ENCODE measurements at regions not wholly inside any gene's neighbourhood (a gene's known extent, or its start where the extent isn't known, plus 50 kb on each side); places are given as distances from the start of the nearest gene placed in this dataset.

DNA sequence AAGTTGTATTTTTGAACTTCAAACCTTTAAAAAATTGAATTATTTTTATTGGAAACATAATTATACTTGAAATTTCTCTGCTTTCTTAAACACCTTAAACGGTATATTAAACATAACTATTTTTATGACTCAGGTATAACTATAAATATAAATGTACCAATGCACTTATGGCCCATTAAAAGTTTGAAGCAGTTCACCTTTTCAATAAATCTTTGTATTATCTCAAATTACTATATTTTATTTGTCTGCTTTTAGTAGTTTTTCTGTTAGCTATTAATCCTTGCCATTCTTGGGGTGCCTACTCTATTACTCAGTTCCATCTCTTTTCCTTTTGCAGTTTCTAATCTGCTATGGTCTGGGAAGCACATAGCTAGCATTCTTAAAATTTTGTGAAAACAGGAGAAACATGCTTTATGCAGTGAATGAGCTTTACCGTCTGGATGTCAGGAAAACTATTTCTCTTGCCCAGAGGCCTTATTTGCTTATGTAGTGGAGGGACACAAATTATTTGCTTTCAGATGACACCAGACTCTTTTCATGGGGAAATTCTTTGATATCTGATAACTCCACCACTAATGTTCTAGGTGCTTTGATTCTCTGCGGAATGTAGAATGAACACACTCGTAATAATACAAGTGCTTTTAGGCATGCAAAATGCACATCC lies 378.9 kb upstream of the CITED2 start:
- Mint-ChIP-seq H3K4me3 (no peak overlapping the region), H3K9me3 (ENCODE audit: low read depth) (no peaks in the 10 kb centered on the region), H3K27ac (no peak overlapping the region), H3K27me3 (peaks cover 2% of the 10 kb centered on the region), H3K4me1 (no peaks in the 10 kb centered on the region), H3K36me3 (ENCODE audit: low read depth) (no peaks in the 10 kb centered on the region)
- CTCF ChIA-PET, result interaction anchor here (0.6 to 2.7 kb wide), 2 partner anchors 11 to 24 kb away, joined by 3 to 8 read pairs; no protein-coding TSS in a partner anchor
- ATAC-seq (no peak), DNase-seq (no peak)
- intact Hi-C loops (cut with DNase I, micrococcal nuclease), result no loop called here
- POLR2A ChIA-PET, result no interaction called here

DNA sequence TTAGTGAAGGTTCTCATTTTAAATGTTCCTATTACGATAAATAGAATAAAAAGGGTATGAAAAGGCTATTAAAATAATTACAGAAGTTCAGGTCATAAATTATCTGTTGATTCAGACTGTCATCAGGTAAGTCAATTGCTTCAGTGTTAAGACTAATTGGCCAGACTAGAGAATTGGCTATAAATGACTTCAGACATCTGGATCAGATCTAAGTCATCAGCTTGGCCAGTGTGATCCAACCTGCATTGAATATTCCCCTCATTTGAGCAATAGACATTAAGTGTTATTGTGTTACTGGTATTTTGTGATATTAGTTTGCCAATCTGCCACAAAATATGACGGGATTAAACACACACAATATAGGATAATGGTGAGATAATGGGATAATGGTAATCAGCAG lies 377.6 kb upstream of the CITED2 start:
- CTCF ChIA-PET, result interaction anchor here (2.7 kb wide), 1 partner anchor 13 kb away, joined by 8 read pairs; no protein-coding TSS in a partner anchor
- POLR2A ChIA-PET, result no interaction called here
- Mint-ChIP-seq H3K4me1 (no peaks in the 10 kb centered on the region), H3K36me3 (ENCODE audit: low read depth) (no peaks in the 10 kb centered on the region), H3K27me3 (no peaks in the 10 kb centered on the region), H3K9me3 (ENCODE audit: low read depth) (no peaks in the 10 kb centered on the region), H3K27ac (no peak overlapping the region), H3K4me3 (no peak overlapping the region)
- no peak for DNase-seq
- no peak for ATAC-seq
- intact Hi-C loops (cut with DNase I, micrococcal nuclease), result no loop called here

DNA sequence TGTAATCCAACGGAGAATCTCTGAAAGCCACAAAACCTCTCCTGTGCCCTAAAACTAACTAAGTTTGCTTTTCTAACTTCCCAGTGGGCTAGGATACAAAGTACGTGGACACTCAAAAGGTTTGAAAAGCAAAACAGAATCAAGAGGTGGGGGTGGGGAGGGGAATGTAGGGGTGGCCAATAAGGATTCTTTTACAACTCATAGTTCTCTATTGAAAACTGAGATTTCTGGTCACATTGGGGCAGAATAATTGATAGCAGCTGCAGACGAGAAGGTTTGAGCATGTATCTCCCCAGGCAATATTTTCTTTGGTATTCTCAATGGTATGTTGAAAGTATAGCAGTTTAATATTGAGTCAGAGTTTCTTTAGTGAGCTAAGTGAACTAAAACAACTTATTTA lies 376.7 kb upstream of the CITED2 start:
- DNase-seq, result no peak
- intact Hi-C loops (cut with DNase I, micrococcal nuclease), result no loop called here
- no peak overlapping the region for H3K4me3 Mint-ChIP-seq
- no peaks in the 10 kb centered on the region for H3K36me3 Mint-ChIP-seq (ENCODE audit: low read depth)
- H3K9me3 Mint-ChIP-seq (ENCODE audit: low read depth), result no peaks in the 10 kb centered on the region
- no peaks in the 10 kb centered on the region for H3K27me3 Mint-ChIP-seq
- no peaks in the 10 kb centered on the region for H3K4me1 Mint-ChIP-seq
- CTCF ChIA-PET, result no interaction called here
- ATAC-seq, result no peak
- POLR2A ChIA-PET, result no interaction called here
- H3K27ac Mint-ChIP-seq, result no peak overlapping the region

DNA sequence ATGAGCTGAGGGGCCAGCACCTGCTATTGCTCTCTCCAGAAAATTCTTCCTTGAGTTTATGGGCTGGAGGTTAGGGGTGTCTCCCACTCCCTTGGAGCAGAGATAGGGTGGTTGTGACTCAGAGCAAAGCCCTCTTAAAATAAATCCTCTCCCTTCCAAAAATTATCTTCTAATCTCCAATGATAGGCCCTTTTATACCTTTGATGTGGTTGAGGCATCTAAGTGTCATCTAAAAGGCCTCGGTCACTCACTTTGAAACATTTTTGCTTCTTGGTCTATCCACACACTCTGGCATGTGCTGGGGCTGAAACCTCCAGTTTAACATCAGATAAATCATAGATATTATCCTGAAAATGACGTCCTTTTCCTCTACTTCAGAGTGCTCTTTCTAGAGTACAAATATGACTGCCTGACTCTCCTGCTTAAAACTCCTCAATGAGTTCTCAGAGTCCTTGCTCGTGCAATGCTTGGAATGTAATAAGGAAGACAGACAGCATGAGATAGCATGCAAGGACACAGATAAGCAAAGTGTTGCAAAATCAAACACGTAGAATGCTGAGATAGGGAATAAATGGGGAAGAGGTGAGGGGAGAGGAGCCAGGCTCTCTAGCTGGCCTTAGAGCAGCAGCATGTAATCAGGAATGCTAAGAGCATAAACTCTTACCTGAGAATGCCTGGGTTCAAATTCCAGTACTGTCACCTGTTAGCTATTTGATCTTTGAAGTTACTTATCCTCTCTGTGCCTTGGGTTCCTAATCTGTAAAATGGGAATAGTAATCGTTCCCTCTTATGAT lies 374.1 kb upstream of the CITED2 start:
- no peak for DNase-seq
- no peak for ATAC-seq
- no peaks in the 10 kb centered on the region for H3K9me3 Mint-ChIP-seq (ENCODE audit: low read depth)
- intact Hi-C loops (cut with DNase I, micrococcal nuclease), result no loop called here
- H3K36me3 Mint-ChIP-seq (ENCODE audit: low read depth), result no peaks in the 10 kb centered on the region
- peaks cover 2% of the 10 kb centered on the region for H3K27me3 Mint-ChIP-seq
- no peak overlapping the region for H3K4me3 Mint-ChIP-seq
- ChIA-PET CTCF (no interaction called here), POLR2A (no interaction called here)
- H3K4me1 Mint-ChIP-seq, result no peaks in the 10 kb centered on the region
- no peak overlapping the region for H3K27ac Mint-ChIP-seq

DNA sequence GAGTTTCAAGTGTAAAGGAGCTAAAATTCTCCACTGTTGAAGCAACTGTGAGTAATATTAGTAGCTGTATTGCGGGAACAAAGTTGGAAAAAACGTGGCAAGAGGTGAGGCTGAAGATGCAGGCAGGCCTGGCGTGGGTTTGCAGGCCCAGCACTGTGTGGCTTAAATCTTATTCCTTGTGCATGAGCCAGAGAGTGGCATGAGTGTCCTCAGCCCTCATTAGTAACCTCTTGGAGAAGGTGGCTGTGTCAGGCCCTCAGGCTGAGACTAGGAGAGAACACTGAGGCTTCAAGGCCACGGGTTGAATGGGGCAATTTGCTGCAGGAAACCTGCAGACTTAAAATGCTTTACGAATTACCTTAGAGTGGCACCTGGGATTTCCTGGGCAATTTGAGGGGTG lies 372.7 kb upstream of the CITED2 start:
- CTCF ChIA-PET, result no interaction called here
- DNase-seq (no peak), ATAC-seq (no peak)
- Mint-ChIP-seq H3K9me3 (ENCODE audit: low read depth) (no peaks in the 10 kb centered on the region), H3K4me1 (no peaks in the 10 kb centered on the region), H3K27me3 (peaks cover 2% of the 10 kb centered on the region), H3K36me3 (ENCODE audit: low read depth) (no peaks in the 10 kb centered on the region), H3K4me3 (no peak overlapping the region), H3K27ac (no peak overlapping the region)
- intact Hi-C loops (cut with DNase I, micrococcal nuclease), result no loop called here
- POLR2A ChIA-PET, result interaction anchor here (0.6 kb wide), 1 partner anchor 26 kb away, joined by 4 read pairs; no protein-coding TSS in a partner anchor

DNA sequence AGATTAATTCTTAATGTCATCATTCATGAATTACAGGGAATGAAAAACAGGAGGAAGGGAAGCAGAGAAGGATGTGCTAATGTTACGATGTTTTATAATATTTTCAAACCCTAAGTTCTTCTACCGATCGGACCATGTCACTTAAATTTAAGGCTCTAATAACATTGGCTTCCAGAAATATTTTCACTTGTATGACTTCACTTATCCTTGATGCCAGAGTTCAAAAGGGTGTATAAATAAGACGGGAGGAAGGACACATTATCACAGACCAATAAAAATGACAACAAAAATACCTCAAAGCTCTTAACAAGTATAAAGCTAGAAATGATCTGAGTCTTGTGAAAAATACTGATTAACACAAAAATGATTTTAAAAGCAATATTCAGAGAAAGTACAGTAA lies 370.4 kb upstream of the CITED2 start:
- intact Hi-C loops (cut with DNase I, micrococcal nuclease), result no loop called here
- Mint-ChIP-seq H3K4me3 (no peak overlapping the region), H3K4me1 (no peaks in the 10 kb centered on the region), H3K9me3 (ENCODE audit: low read depth) (no peaks in the 10 kb centered on the region), H3K27me3 (peaks cover 2% of the 10 kb centered on the region), H3K36me3 (ENCODE audit: low read depth) (no peaks in the 10 kb centered on the region), H3K27ac (no peak overlapping the region)
- ATAC-seq, result no peak
- POLR2A ChIA-PET, result no interaction called here
- DNase-seq, result no peak
- CTCF ChIA-PET, result interaction anchor here (0.6 kb wide), 1 partner anchor 1053 kb away, joined by 4 read pairs; no protein-coding TSS in a partner anchor

DNA sequence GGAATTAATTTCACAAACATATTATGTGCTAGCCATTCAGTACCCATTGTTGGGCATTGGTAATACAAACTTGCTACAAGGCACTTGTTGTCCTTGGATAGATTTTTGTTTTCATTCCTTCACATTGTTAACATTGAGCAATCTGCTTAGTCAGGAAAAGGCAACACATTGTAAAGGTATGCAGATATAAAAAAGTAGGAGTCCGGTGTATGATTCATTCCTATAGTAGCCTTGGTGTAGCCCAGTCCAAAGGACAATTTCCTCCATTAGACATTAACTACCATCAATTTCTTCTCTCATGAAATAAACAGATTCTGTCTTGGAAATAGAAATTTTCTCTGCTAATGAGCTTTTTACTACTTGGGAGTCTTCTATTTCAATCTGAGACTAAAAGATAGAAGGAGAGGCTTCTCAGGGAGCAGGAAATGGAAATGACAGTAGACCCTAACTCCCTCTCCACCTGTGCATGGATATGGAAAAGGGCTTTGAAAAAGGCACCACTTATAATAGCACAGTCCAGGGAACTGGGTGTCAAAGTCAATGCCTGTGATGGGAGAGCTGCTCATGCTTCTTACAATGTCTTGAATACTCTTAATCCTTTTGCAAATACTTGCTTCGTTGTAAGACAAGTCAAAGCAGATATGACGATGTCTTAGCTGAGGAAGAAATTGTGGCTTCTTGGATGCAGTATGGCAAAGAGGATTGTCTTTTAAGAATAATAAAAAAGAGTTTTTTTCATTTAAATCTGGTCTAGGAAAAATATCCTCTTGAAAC lies 369.4 kb upstream of the CITED2 start:
- ATAC-seq, result no peak
- ChIA-PET CTCF (no interaction called here), POLR2A (no interaction called here)

DNA sequence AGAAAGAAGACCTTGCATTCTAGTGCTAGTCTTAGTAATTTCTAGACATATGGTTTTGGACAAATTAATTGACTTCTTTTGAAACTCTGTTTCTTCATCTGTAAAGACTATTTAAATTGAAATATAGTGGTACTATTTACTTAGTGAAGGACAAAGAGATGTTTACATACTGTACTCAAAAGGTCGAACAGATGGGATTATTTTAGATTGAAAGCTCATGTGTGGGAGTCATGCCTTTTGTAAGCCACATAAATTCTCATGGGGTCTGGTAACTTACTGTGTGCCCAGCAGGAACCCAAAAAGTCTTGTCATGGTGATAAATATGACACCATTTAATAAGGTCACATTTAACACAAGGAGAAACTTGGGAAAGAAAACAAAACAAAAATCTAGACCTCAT lies 368.2 kb upstream of the CITED2 start:
- no peak overlapping the region for H3K27ac Mint-ChIP-seq
- ATAC-seq (no peak), DNase-seq (no peak)
- intact Hi-C loops (cut with DNase I, micrococcal nuclease), result no loop called here
- no peaks in the 10 kb centered on the region for H3K4me1 Mint-ChIP-seq
- no peak overlapping the region for H3K4me3 Mint-ChIP-seq
- no peaks in the 10 kb centered on the region for H3K36me3 Mint-ChIP-seq (ENCODE audit: low read depth)
- no peaks in the 10 kb centered on the region for H3K9me3 Mint-ChIP-seq (ENCODE audit: low read depth)
- ChIA-PET CTCF (no interaction called here), POLR2A (no interaction called here)
- peaks cover 2% of the 10 kb centered on the region for H3K27me3 Mint-ChIP-seq

More for the DNA sequence above, 369.4 kb upstream of the CITED2 start:
- Mint-ChIP-seq H3K9me3 (ENCODE audit: low read depth) (no peaks in the 10 kb centered on the region), H3K4me1 (no peaks in the 10 kb centered on the region), H3K36me3 (ENCODE audit: low read depth) (no peaks in the 10 kb centered on the region), H3K4me3 (no peak overlapping the region), H3K27ac (no peak overlapping the region), H3K27me3 (peaks cover 2% of the 10 kb centered on the region)
- DNase-seq, result no peak
- intact Hi-C loops (cut with DNase I, micrococcal nuclease), result no loop called here

DNA sequence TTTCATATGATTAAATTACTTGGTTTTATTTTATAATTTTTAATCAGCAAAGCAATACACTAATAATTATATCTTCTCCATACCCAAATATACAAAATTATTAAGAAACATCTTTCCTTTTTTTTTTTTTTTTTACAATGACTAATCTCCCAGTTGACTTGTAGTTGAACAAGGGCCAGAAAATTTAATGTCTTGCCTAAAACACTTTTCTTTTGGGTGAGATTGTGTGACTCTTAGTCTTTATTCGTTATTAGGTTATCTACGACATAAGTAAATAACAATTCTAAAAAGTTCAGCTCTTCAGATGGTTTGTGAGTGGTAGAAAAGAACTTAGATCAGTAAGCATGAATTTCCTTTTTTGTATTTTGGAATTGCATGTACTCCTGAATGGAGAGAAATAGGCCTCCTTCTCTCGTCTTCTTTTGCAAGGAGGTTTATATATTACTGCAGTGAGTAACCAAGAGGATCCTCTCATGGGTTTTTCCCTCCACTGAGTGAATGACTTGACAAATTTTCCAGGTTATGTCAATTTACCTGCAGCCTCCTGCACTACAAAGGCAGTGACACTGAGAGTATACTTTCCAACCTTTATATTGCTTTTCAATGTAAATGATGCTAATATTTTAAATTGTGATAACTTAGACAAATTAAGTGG lies 364.5 kb upstream of the CITED2 start:
- CTCF ChIA-PET, result no interaction called here
- Mint-ChIP-seq H3K27me3 (no peaks in the 10 kb centered on the region), H3K4me1 (no peaks in the 10 kb centered on the region), H3K4me3 (no peak overlapping the region), H3K9me3 (ENCODE audit: low read depth) (no peaks in the 10 kb centered on the region), H3K36me3 (ENCODE audit: low read depth) (no peaks in the 10 kb centered on the region), H3K27ac (no peak overlapping the region)
- POLR2A ChIA-PET, result no interaction called here
- ATAC-seq (no peak), DNase-seq (no peak)
- intact Hi-C loops (cut with DNase I, micrococcal nuclease), result no loop called here

DNA sequence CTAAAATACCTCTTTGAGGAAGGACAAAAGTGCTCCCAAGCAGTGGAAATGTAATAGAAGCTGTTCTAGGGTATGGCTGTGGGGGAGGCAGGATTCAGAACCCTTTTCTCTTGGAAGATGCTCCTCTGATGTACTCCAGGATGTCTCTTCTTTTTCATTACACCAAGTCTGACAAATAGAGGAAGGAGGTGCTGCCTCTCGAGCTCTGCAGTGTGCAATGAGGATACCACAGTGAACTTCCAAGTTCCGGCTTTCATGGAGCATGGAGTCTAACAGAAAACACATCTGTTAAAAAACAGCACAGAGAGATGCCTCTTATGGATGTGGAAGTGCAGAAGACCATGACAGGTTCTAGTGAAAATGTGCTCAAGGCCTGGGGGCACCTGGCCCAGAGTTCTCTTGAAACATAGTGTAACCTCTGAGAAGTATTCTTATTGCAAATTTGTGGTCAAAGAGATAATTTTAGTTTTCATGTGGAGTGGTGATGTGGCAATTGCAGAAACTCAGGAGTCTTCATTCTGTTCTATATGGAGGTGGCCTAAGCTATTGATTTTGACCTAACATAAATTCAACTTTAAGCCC lies 362.0 kb upstream of the CITED2 start:
- Mint-ChIP-seq H3K27ac (no peak overlapping the region), H3K9me3 (ENCODE audit: low read depth) (no peaks in the 10 kb centered on the region), H3K4me3 (no peak overlapping the region), H3K4me1 (no peaks in the 10 kb centered on the region), H3K36me3 (ENCODE audit: low read depth) (no peaks in the 10 kb centered on the region), H3K27me3 (no peaks in the 10 kb centered on the region)
- CTCF ChIA-PET, result no interaction called here
- no peak for DNase-seq
- POLR2A ChIA-PET, result no interaction called here
- intact Hi-C loops (cut with DNase I, micrococcal nuclease), result no loop called here
- ATAC-seq, result no peak

DNA sequence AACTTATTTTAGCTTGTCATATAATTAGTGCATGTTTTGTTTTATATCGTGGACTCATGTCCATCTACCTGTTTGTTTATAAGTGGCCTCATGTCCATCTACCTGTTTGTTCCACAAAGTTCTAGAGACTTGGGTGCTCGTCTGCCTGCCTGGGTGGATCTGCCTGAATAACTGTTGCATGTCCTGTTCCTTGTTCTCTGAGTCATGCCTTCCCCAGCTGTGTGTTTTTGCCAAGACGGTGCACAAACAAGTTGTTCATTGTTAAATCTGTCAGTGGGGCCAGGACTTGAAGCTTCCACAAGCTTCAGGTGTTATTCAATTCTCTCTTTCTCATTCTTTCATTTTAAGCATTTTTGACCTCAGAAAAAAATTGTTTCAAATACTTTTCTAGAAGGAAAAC lies 358.0 kb upstream of the CITED2 start:
- H3K27me3 Mint-ChIP-seq, result no peaks in the 10 kb centered on the region
- no peaks in the 10 kb centered on the region for H3K36me3 Mint-ChIP-seq (ENCODE audit: low read depth)
- no peak for DNase-seq
- H3K27ac Mint-ChIP-seq, result no peak overlapping the region
- ATAC-seq, result no peak
- CTCF ChIA-PET, result no interaction called here
- H3K4me3 Mint-ChIP-seq, result no peak overlapping the region
- intact Hi-C loops (cut with DNase I, micrococcal nuclease), result no loop called here
- no peaks in the 10 kb centered on the region for H3K4me1 Mint-ChIP-seq
- no peaks in the 10 kb centered on the region for H3K9me3 Mint-ChIP-seq (ENCODE audit: low read depth)
- POLR2A ChIA-PET, result no interaction called here
